T-cell (primary cell): ENCODE measurements at regions not wholly inside any gene's neighbourhood (a gene's known extent, or its start where the extent isn't known, plus 50 kb on each side); places are given as distances from the start of the nearest gene placed in this dataset.
"Not testable (repeated sequence)": the region's sequence is repeated elsewhere in the genome, so short reads cannot be mapped to it uniquely, and the experiment has no call there.

Source experiments
- ATAC-seq, 4 experiments: fragments of 200-7000 bp in 3 of 4; fragments of 150-1000 bp in 1 of 4; cut with Tn5 transposase; replicated peaks in 1 of 4; 1 replicate in 3 of 4; 2 replicates in 1 of 4; pipeline ENCODE4 v1.10.0; 2021; ENCODE audit warnings: moderate library complexity in 3 of 4, mild to moderate bottlenecking in 2 of 4, moderate number of reproducible peaks in 1 of 4
- CTCF ChIA-PET, 2 donors: fragments of 300-600 bp; sonication (Branson Sonifier 250); formaldehyde crosslinking; loops; one replicate each; lab custom pipeline; 2022; ENCODE audit warnings: antibody characterized with exemption in 2 of 2; lab: Charles Lee
- POLR2A ChIA-PET, 2 donors: fragments of 300-600 bp; sonication (Branson Sonifier 250); formaldehyde crosslinking; loops; one replicate each; lab custom pipeline; 2022; ENCODE audit warnings: antibody characterized with exemption in 2 of 2; lab: Charles Lee
- DNase-seq, 35 experiments: peaks; one replicate each; pipeline versions ENCODE4 v3.0.0 to v3.0.0-alpha.2; 2013 to 2023
- H3K27ac ChIP-seq: one replicate; pipeline ENCODE4 v1.5.1; 2013; ENCODE audit warnings: low read length
- H3K27me3 ChIP-seq, 2 experiments: replicated peaks in 1 of 2; 1 replicate in 1 of 2; 2 replicates in 1 of 2; pipeline versions ENCODE4 v1.6.1 to v1.7.0; 2013; ENCODE audit warnings: low read length in 1 of 2, mixed read lengths in 1 of 2; ENCODE audit not compliant: control insufficient read depth in 2 of 2, insufficient read depth in 2 of 2; ENCODE audit errors: extremely low read depth in 1 of 2
- H3K36me3 ChIP-seq, 2 donors: 1 replicate in 1 of 2; 2 replicates in 1 of 2; pipeline versions ENCODE4 v1.6.1 to v1.7.0; 2013; ENCODE audit warnings: low read length in 1 of 2; ENCODE audit not compliant: control insufficient read depth in 2 of 2, insufficient read depth in 1 of 2; ENCODE audit errors: extremely low read depth in 1 of 2
- H3K4me1 ChIP-seq, 2 experiments: 1 replicate in 1 of 2; 2 replicates in 1 of 2; pipeline versions ENCODE4 v1.6.1 to v1.7.0; 2013; ENCODE audit warnings: low read length in 2 of 2, mixed read lengths in 1 of 2; ENCODE audit not compliant: insufficient read depth in 2 of 2, control insufficient read depth in 1 of 2; ENCODE audit errors: extremely low read depth in 1 of 2
- H3K4me3 ChIP-seq, 2 donors: 1 replicate in 1 of 2; 2 replicates in 1 of 2; pipeline versions ENCODE4 v1.5.1 to v1.7.0; 2013; ENCODE audit warnings: mild to moderate bottlenecking in 2 of 2, low read length in 1 of 2, moderate library complexity in 1 of 2; ENCODE audit not compliant: control insufficient read depth in 1 of 2; ENCODE audit errors: extremely low read depth in 1 of 2
- H3K9me3 ChIP-seq: 2 replicates; pipeline ENCODE4 v1.7.0; 2013
- H3K27ac Mint-ChIP-seq, 2 donors: one replicate each; pipeline ENCODE4 v1.8.0; 2020 to 2021; ENCODE audit warnings: mild to moderate bottlenecking in 2 of 2, mixed read lengths in 2 of 2
- H3K27me3 Mint-ChIP-seq, 2 donors: one replicate each; pipeline ENCODE4 v1.8.0; 2021 to 2022; ENCODE audit warnings: mixed read lengths in 2 of 2
- H3K36me3 Mint-ChIP-seq: one replicate; pipeline ENCODE4 v1.8.0; 2021; ENCODE audit warnings: mixed read lengths
- H3K4me1 Mint-ChIP-seq, 3 donors: one replicate each; pipeline ENCODE4 v1.8.0; 2020 to 2022; ENCODE audit warnings: mixed read lengths in 3 of 3, mild to moderate bottlenecking in 1 of 3
- H3K4me3 Mint-ChIP-seq, 3 donors: one replicate each; pipeline ENCODE4 v1.8.0; 2020 to 2022; ENCODE audit warnings: mild to moderate bottlenecking in 3 of 3, mixed read lengths in 3 of 3, moderate library complexity in 3 of 3
- H3K9me3 Mint-ChIP-seq, 3 donors: one replicate each; pipeline ENCODE4 v1.8.0; 2020 to 2022; ENCODE audit warnings: mixed read lengths in 3 of 3
- WGBS: methylation state at CpG from one replicate; pipeline ENCODE4 v1.1.5; 2013; ENCODE audit warnings: missing lambda C conversion rate; ENCODE audit not compliant: insufficient coverage; 5-methylcytosine and 5-hydroxymethylcytosine counted together

GRCh38 chr3:31114929-31115283, 220.4 kb upstream of the GADL1 start:
- ATAC-seq (no peak), DNase-seq (no peak)
- no peak overlapping the region for H3K27ac Mint-ChIP-seq
- H3K9me3 ChIP-seq = no peaks in the 10 kb centered on the region
- no peaks in the 10 kb centered on the region for H3K27me3 ChIP-seq
- H3K4me1 Mint-ChIP-seq = peaks cover 0 to 3% (median 0%) of the 10 kb centered on the region in 3 donors
- no peaks in the 10 kb centered on the region for H3K27me3 Mint-ChIP-seq
- H3K36me3 Mint-ChIP-seq = peaks cover 3% of the 10 kb centered on the region
- WGBS = no CpG with 5 or more reads among the region's 1 CpG
- H3K4me3 ChIP-seq = no peak overlapping the region
- ChIA-PET CTCF (no interaction called here), POLR2A (no interaction called here)
- H3K4me3 Mint-ChIP-seq = no peak overlapping the region
- no peaks in the 10 kb centered on the region for H3K4me1 ChIP-seq
- no peak overlapping the region for H3K27ac ChIP-seq
- H3K36me3 ChIP-seq = no peaks in the 10 kb centered on the region
- peaks cover 0 to 23% (median 2%) of the 10 kb centered on the region in 3 donors for H3K9me3 Mint-ChIP-seq

- H3K4me3 ChIP-seq, H3K27ac ChIP-seq, DNase-seq, H3K27ac Mint-ChIP-seq, CTCF ChIA-PET, H3K4me1 ChIP-seq, H3K9me3 ChIP-seq, ATAC-seq, POLR2A ChIA-PET, H3K36me3 Mint-ChIP-seq, H3K27me3 ChIP-seq, H3K36me3 ChIP-seq, H3K4me1 Mint-ChIP-seq, H3K4me3 Mint-ChIP-seq, H3K27me3 Mint-ChIP-seq: not testable (repeated sequence)
- no CpG with 5 or more reads among the region's 2 CpGs for WGBS
- peaks cover 0 to 23% (median 2%) of the 10 kb centered on the region in 3 donors for H3K9me3 Mint-ChIP-seq
Measured at GRCh38 chr3:31115531-31115930, 221.1 kb upstream of the GADL1 start.

GRCh38 chr3:31116651-31117050, 222.2 kb upstream of the GADL1 start:
- Histone ChIP-seq H3K4me1 (no peaks in the 10 kb centered on the region), H3K36me3 (no peaks in the 10 kb centered on the region), H3K4me3 (no peak overlapping the region), H3K27ac (no peak overlapping the region), H3K9me3 (no peaks in the 10 kb centered on the region), H3K27me3 (no peaks in the 10 kb centered on the region)
- DNase-seq (no peak), ATAC-seq (no peak)
- Mint-ChIP-seq H3K36me3 (peaks cover 3% of the 10 kb centered on the region), H3K27me3 (no peaks in the 10 kb centered on the region), H3K9me3 (peaks cover 0 to 23% (median 2%) of the 10 kb centered on the region in 3 donors), H3K4me1 (peaks cover 0 to 3% (median 0%) of the 10 kb centered on the region in 3 donors), H3K27ac (no peak overlapping the region), H3K4me3 (no peak overlapping the region)
- WGBS = no CpG with 5 or more reads among the region's 2 CpGs
- ChIA-PET POLR2A (no interaction called here), CTCF (no interaction called here)

GRCh38 chr3:31117854-31118253, 223.4 kb upstream of the GADL1 start:
- POLR2A ChIA-PET = no interaction called here
- H3K9me3 ChIP-seq = no peaks in the 10 kb centered on the region
- no peak overlapping the region for H3K4me3 Mint-ChIP-seq
- H3K4me3 ChIP-seq = no peak overlapping the region
- peaks cover 3% of the 10 kb centered on the region for H3K36me3 Mint-ChIP-seq
- no peak overlapping the region for H3K27ac Mint-ChIP-seq
- CTCF ChIA-PET = interaction anchor here in 1 of 2 donors (0.6 kb wide), 1 partner anchor 35 kb away, joined by 7 read pairs; no protein-coding TSS in a partner anchor
- no peak for DNase-seq
- H3K27me3 Mint-ChIP-seq = no peaks in the 10 kb centered on the region
- no peaks in the 10 kb centered on the region for H3K27me3 ChIP-seq
- no peaks in the 10 kb centered on the region for H3K36me3 ChIP-seq
- ATAC-seq = no peak
- H3K4me1 Mint-ChIP-seq = peaks cover 0 to 3% (median 0%) of the 10 kb centered on the region in 3 donors
- H3K9me3 Mint-ChIP-seq = peaks cover 0 to 23% (median 2%) of the 10 kb centered on the region in 3 donors
- H3K4me1 ChIP-seq = no peaks in the 10 kb centered on the region
- 83% methylated on average over 1 of the region's 2 CpGs for whole genome bisulfite sequencing
- no peak overlapping the region for H3K27ac ChIP-seq

GRCh38 chr3:31124373-31124772, 229.9 kb upstream of the GADL1 start:
- Histone ChIP-seq H3K4me3 (no peak overlapping the region), H3K36me3 (no peaks in the 10 kb centered on the region), H3K9me3 (peaks cover 3% of the 10 kb centered on the region), H3K27me3 (no peaks in the 10 kb centered on the region), H3K27ac (no peak overlapping the region), H3K4me1 (no peaks in the 10 kb centered on the region)
- POLR2A ChIA-PET = no interaction called here
- no peak for ATAC-seq
- no peaks in the 10 kb centered on the region for H3K4me1 Mint-ChIP-seq
- CTCF ChIA-PET = no interaction called here
- no CpG with 5 or more reads among the region's 1 CpG for WGBS
- no peak overlapping the region for H3K27ac Mint-ChIP-seq
- peaks cover under 1% of the 10 kb centered on the region for H3K36me3 Mint-ChIP-seq
- no peaks in the 10 kb centered on the region for H3K27me3 Mint-ChIP-seq
- H3K4me3 Mint-ChIP-seq = no peak overlapping the region
- H3K9me3 Mint-ChIP-seq = peaks cover 9 to 25% (median 14%) of the 10 kb centered on the region in 3 donors
- DNase-seq = no peak

- Mint-ChIP-seq H3K27ac (no peak overlapping the region), H3K4me3 (no peak overlapping the region), H3K9me3 (peaks cover 9 to 21% (median 14%) of the 10 kb centered on the region in 3 donors), H3K27me3 (no peaks in the 10 kb centered on the region), H3K4me1 (no peaks in the 10 kb centered on the region), H3K36me3 (no peaks in the 10 kb centered on the region)
- Histone ChIP-seq H3K27me3 (no peaks in the 10 kb centered on the region), H3K4me3 (no peak overlapping the region), H3K9me3 (peaks cover 3% of the 10 kb centered on the region), H3K36me3 (no peaks in the 10 kb centered on the region), H3K4me1 (no peaks in the 10 kb centered on the region), H3K27ac (no peak overlapping the region)
- CTCF ChIA-PET = no interaction called here
- WGBS = 100% methylated on average over 1 of the region's 4 CpGs
- POLR2A ChIA-PET = no interaction called here
- ATAC-seq (no peak), DNase-seq (no peak)
Measured at GRCh38 chr3:31125413-31126020, 231.1 kb upstream of the GADL1 start.
